ENCODE measurements at regions not wholly inside any gene's neighbourhood (a gene's known extent, or its start where the extent isn't known, plus 50 kb on each side); places are given as distances from the start of the nearest gene placed in this dataset.
"Not testable (repeated sequence)": the region's sequence is repeated elsewhere in the genome, so short reads cannot be mapped to it uniquely, and the experiment has no call there.

DNA sequence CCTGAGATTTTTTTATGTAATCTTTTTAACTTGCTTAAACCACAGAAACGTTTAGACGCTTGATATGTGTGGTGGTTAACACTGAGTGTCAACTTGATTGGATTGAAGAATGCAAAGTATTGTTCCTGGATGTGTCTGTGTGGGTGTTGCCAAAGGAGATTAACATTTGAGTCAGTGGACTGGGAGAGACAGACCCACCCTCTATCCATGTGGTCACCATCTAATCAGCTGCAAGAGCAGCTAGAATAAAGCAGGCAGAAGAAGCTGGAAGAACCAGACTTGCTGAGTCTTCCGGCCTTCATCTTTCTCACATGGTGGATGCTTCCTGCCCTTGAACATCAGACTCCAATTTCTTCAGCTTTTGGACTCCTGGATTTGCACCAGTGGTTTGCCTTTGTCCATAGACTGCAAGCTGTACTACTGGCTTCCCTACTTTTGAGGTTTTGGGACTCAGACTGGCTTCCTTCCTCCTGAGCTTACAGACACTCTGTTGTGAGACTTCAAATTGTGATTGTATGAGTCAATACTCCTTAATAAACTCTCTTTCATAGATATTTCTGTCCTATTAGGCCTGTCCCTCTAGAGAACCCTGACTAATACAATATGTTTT is 816.0 kb upstream of the CDH9 start:
- intact Hi-C loops (cut with DNase I), result no loop called here
- ATAC-seq, result no peak

DNA sequence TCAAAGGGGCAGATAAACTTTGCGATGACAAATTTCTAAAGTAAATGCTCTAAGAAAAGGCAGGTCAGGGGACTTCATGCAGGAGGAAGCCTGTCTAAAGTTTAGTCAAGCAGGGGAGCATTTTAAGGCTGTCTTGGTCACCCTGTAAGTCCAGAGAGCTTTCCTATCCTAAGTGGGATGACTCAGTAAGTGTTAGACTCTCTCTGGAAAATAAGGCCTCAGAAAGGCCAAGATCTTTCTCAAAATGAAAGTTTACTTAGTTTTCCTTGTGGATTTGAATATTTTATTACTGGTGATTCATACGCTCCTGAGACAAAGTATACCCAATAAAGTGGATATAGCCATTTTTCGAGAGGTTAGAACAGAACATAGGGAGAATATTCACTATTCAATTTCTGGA is 806.9 kb upstream of the CDH9 start:
- DNase-seq (ENCODE audit: low spot score) (no peak), ATAC-seq (no peak)
- intact Hi-C loops (cut with DNase I), result no loop called here

More for the DNA sequence above, 816.0 kb upstream of the CDH9 start:
- no peak for DNase-seq (ENCODE audit: low spot score)

DNA sequence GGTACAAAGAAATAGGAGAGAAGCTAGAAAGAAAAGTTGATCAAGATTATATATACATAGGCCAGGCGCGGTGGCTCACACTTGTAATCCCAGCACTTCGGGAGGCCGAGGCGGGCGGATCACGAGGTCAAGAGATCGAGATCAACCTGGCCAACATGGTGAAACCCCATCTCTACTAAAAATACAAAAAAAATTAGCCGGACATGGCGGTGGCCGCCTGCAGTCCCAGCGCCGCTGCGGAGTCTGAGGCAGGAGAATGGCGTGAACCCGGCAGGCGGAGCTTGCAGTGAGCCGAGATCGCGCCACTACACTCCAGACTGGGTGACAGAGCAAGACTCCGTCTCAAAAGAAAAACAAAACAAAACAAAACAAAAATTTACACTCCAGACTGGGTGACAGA is 798.3 kb upstream of the CDH9 start:
- intact Hi-C loops (cut with DNase I); DNase-seq (ENCODE audit: low spot score): not testable (repeated sequence)

DNA sequence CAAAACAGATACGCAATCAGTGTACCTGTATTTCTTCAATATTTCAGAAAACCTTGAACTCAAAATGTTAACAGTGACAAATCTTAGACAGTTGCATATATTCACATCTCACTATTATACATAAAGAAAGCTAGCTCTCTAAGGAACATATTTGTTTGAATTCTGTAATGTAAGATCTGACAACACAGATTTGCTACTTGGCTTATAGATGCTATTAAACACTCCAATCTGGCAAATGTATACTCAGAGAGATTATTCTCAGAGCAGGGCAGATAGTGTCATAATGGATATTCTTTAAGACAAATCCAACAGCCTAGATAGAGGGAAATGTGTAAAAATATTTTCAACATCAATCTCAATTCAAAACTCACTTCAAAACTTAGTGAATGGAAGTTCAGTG is 794.5 kb upstream of the CDH9 start:
- intact Hi-C loops (cut with DNase I), result no loop called here
- ATAC-seq (no peak), DNase-seq (ENCODE audit: low spot score) (no peak)

More for the DNA sequence above, 798.3 kb upstream of the CDH9 start:
- ATAC-seq, result not testable (repeated sequence)

DNA sequence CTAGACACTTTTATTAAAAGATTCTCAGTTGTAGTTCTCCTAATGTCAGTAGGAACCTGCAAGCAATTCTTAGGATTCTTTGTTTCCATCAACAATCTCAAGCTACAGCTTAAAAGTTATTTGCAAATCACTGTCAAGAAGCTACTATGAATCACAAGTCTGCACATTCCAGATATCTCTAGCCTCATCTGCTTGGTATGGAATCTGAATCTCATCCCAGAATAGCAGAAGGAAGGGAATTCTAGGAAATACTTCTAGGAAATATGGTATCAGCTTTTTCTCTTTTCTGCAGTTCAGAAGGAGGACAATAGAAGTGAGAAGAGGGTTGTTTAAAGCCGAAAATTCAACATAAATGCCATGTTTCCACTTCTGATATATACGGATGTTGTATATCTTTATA is 792.2 kb upstream of the CDH9 start:
- intact Hi-C loops (cut with DNase I), result no loop called here
- no peak for ATAC-seq

DNA sequence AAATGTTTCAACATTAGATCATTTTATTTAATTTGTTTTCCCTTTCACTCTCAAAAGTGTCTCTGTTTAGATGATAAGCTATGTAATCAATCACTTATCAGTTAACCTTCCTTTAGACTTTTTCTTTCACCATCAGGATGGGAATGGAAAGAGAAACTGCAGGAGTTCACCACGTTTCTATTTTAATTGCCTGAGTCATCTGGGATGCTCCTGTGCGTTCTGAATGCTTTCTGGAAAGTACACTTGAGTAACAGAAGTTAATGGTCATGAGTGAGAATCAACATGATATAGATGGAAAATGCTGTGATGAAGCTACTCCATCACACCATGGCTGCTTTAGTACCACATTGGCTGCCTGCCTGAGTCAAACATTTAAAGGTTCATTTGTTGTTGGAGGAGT is 783.3 kb upstream of the CDH9 start:
- intact Hi-C loops (cut with DNase I), result no loop called here
- DNase-seq (ENCODE audit: low spot score) (no peak), ATAC-seq (no peak)

More for the DNA sequence above, 792.2 kb upstream of the CDH9 start:
- no peak for DNase-seq (ENCODE audit: low spot score)

DNA sequence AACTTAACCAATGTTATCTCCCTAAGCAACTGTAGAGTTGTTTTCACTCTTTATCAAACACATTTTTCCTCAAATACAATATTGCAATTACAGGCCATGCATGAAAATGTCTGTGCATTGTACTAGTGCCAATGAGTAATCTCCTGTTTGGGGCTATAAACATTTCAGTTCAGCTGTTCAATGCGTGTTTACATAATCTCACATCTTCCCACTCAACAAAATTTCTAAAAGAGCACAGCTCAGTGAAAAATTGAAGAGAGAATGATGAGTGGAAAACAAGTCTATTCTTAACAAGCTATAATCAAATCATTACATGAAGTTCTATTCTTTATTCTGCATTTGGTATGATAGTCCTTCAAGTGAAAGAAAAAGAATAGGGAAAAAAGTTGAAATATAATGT is 780.5 kb upstream of the CDH9 start:
- intact Hi-C loops (cut with DNase I), result no loop called here
- DNase-seq (ENCODE audit: low spot score), result no peak
- ATAC-seq, result no peak

DNA sequence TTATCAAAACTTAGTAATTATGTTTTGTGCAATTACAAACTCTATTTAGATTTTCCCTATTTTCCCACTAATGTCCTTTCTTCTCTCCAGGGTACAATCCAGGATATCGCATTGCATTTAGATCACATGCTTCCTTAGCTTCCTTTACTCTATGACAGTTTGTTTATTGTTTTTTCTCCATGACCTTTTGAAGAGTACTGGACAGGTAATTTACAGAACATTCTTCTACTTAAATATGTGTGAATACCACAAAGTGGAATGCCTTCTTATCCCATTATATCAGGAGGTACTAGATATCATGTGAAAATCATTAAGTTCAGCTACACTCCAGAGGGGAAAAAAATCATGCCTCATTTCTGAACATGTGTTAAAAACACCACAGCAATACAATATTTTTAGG is 776.6 kb upstream of the CDH9 start:
- ATAC-seq, result no peak
- intact Hi-C loops (cut with DNase I), result no loop called here
- DNase-seq (ENCODE audit: low spot score), result no peak

DNA sequence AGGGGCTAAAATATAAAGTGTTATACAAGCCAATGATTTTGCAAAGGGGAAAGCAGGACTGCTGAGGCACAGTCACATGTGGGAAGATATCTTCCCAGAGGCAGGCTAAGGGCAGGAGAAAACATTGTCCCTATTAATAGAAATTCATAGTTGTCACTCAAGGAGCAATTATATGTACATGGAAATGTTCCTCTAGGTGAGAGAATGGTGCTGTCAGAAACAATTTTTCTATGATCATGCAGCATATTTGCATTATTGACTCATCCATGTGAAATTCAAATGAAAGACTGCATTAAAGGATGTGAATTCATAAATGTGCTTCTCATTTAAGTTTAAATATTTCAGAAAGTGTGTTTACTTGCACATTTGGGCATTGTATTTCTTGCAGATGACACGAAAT is 775.9 kb upstream of the CDH9 start:
- intact Hi-C loops (cut with DNase I), result no loop called here
- no peak for ATAC-seq
- no peak for DNase-seq (ENCODE audit: low spot score)

DNA sequence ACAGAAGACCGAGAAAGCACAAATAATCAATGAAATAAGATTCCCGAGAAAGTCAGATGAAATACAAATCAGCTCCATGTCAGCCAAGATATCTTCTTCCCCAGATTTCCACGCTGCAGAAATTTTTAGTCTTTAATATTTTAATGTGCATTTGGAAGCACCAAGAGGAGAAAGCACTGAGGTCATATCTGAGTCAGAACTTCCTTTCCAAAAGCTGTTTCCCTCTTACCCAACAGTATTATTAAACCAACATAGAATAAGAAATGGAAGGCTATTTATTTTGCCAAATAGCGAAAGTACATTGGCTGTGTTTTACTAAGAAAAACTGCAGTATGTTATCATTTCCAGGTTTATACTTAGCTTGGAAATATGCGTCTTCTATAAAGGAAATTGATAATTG is 772.1 kb upstream of the CDH9 start:
- ATAC-seq (no peak), DNase-seq (ENCODE audit: low spot score) (no peak)
- intact Hi-C loops (cut with DNase I), result no loop called here

DNA sequence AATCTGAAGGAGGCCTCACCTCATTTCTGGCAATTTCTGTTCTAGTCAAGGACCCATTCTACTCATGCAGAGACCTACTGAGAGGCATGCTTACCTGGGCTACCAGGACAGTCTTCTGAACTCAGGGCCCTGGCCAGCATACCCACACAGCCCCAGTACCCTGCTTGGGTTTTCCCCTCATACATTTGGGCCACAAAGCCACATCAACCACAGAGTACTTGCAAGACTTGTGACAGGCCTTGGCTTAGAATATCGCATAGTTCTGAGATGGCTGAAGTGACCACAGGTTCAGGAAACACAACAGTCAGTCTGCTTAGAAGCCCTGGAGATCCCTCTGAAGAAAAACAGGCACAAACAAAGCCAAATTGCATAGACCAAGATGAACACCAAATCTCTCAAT is 758.8 kb upstream of the CDH9 start:
- no peak for DNase-seq (ENCODE audit: low spot score)
- intact Hi-C loops (cut with DNase I), result no loop called here

DNA sequence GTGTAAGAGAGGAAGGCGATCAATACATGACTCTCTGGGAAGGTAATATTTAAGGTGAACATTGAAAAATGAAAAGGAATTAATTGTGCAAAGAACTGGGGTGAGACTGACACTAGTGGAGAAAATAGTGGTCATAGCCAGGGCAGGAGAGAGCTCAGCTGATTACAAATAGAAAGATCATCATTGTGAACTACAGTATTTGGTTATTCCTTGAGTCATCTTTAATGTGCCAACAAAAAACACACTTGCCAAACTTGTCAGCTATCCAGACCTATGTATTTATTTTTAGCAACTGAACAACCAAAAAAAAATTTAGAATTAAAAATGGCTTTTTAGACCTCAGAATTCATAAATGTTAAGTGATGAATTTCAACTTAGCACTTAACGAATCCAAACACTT is 749.8 kb upstream of the CDH9 start:
- ATAC-seq (no peak), DNase-seq (ENCODE audit: low spot score) (no peak)
- intact Hi-C loops (cut with DNase I), result no loop called here

More for the DNA sequence above, 758.8 kb upstream of the CDH9 start:
- ATAC-seq, result no peak

DNA sequence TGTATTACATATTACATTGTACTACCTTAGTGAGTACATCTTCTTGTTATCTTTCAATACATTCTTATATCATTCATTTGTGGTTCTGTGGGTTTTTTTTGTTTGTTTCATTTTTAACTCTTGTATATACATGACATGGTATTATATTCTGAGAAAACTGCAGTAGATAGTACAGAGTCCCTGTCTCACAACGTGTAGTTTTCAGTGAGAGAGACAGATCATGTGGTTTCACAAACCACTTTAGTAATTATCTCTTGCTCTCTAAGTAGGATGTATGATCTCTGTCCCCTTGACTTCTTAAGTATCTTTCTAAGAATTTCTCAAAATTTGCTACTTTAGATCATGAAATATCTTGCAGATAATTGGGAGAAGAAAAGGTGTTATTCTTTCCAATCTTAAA is 745.9 kb upstream of the CDH9 start:
- ATAC-seq (no peak), DNase-seq (ENCODE audit: low spot score) (no peak)
- intact Hi-C loops (cut with DNase I), result no loop called here

DNA sequence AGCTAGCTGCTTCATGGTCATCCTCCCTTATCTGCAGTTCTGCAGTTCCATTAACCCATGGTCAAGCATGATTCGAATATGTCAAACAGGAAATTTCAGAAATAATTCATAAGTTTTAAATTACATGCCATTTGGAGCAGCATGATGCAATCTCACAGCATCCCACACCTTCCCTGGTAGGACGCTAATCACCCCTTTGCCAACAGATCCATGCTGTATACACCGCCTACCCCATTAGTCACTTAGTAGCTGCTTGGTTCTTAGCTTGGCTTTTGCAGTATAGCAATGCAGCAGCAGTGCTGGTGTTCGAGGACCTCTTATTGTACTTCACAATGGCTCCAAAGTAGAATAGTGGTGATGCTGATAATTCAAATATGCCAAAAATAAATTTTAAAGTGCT is 739.7 kb upstream of the CDH9 start:
- DNase-seq (ENCODE audit: low spot score) (no peak), ATAC-seq (no peak)
- intact Hi-C loops (cut with DNase I), result no loop called here

DNA sequence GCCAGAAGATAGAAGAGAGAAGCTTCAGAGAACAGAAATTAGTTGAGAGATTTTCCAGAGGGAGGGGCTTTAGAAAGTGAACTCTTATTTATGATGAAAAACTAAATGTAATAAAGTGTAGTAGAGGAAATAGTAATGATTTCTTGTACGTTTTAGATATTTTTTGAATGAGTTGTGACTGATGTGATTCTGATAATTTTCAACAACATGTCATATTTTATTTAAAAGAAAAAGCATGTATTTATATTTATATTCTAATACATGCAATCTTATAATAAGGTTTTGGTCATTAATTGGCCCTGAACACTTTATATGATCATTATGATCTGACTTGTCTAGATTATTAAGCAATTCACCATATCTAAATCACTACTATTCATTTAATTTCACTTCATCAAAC is 735.2 kb upstream of the CDH9 start:
- DNase-seq (ENCODE audit: low spot score) (no peak), ATAC-seq (no peak)
- intact Hi-C loops (cut with DNase I), result no loop called here

DNA sequence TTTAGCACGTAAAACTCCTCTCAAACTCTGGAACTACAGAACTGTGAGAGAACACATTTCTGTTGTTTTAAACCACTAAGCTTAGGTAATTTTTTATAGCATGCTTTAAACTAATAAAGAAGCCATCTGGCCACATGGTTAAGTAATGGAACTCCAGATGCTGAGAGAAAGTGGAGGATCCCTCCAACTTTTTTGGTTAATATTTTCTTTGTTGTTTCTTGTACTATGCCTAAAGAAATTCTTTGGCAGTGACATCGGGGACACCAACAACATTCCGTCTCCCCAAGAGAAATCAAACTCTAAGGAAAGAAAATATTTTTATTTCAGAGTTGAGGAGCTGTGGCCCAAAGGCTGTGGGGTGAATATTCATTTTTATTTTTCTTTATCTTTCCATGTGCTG is 734.8 kb upstream of the CDH9 start:
- intact Hi-C loops (cut with DNase I), result no loop called here

DNA sequence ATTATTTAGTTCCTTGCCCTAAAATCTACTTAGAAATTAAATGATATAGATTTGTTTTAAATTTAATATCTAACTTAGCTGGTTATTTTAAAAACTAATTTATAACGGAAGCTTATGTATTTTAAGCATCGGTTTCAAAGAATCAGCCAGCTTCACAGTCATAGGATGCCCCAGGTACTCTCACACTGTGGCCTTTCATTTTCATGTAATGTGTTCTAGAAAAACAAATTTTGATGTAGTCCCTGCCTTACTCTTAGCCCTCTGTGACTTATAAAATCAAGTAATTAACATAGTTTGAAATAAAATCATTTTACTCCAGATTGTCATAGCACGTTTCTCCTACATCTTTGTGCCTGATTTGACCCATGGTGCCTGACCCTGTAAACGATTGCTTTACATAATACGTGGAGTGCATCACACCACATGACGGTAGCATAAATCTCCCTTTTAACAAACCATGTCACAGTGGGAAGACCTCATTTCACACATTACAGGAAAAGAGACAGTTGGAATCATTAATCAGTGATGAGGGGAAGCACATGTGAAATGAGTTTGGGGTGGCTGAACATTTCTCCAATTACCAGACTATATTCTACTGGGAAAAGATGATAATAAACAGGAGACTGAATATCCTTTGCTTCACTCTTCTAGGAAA is 731.5 kb upstream of the CDH9 start:
- intact Hi-C loops (cut with DNase I), result no loop called here
- DNase-seq (ENCODE audit: low spot score), result no peak
- no peak for ATAC-seq

More for the DNA sequence above, 734.8 kb upstream of the CDH9 start:
- no peak for DNase-seq (ENCODE audit: low spot score)
- ATAC-seq, result no peak

DNA sequence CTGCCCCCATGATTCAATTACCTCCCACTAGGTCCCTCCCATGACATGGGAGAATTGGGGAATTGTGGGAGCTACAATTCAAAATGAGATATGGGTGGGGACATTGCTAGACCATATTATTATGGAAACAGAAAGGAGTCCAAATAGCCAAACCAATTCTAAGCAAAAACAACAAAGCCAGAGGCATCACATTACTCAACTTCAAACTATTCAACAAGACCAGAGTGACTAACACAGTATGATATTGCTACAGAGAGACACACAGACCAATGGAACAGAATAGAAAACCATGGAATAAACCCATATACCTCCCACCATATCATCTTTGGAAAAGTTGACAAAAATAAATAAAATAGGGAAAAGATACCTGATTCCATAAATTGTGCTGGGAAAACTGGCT is 710.5 kb upstream of the CDH9 start:
- ATAC-seq, result no peak
- no peak for DNase-seq (ENCODE audit: low spot score)
- intact Hi-C loops (cut with DNase I), result no loop called here

DNA sequence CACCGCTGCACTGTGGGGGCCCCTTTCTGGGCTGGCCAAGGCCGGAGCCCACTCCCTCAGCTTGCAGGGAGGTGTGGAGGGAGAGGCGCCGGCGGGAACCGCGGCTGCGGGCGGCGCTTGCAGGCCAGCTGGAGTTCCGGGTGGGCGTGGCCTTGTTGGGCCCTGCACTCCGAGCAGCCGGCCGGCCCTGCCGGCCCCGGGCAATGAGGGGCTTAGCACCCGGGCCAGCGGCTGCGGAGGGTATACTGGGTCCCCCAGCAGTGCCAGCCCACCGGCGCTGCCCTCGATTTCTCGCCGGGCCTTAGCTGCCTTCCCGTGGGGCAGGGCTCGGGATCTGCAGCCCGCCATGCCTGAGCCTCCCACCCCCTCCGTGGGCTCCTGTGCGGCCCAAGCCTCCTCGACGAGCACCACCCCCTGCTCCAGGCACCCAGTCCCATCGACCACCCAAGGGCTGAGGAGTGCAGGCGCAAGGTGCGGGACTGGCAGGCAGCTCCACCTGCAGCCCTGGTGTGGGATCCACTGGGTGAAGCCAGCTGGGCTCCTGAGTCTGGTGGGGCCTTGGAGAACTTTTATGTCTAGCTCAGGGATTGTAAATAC is 705.1 kb upstream of the CDH9 start:
- DNase-seq (ENCODE audit: low spot score); intact Hi-C loops (cut with DNase I): not testable (repeated sequence)

DNA sequence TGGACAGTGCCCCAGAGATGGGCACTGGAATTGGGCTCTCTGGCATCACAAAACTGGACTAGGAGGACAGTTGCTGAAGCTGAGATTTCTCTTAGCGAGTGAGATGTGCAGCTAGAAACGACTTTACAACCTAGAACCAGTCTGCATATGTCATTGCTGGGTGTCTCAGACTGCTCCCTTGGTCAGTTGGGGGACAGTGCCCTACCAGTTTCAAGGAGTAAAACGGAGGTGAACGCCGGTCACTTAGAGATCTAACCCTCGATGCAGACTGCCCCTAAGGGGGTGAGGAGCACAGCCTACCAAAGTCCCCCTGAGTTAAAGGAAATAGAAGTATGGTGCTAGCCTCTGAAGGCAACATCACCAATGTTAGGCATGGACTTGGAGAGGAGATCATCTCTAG is 704.4 kb upstream of the CDH9 start:
- no peak for DNase-seq (ENCODE audit: low spot score)
- no peak for ATAC-seq
- intact Hi-C loops (cut with DNase I), result no loop called here

More for the DNA sequence above, 705.1 kb upstream of the CDH9 start:
- not testable (repeated sequence) for ATAC-seq

DNA sequence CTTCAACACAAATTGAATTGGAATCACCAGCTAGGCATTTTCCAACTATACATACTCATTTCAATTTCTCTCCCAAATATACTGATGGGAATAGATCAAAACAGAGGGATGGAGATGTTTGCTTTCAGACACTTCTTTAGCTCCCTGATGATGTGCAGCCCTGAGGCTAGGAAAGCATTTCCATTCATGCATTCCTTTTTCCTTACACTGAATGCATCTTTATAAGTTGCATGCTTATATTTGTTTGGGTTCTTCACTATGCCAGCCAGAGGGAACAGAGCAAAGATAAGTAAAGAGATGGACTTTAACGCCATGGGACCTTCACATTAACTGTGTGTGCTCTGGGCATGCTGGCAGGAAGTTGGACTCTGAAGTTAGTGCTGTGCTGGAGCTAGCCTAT is 696.5 kb upstream of the CDH9 start:
- ATAC-seq (no peak), DNase-seq (ENCODE audit: low spot score) (no peak)
- intact Hi-C loops (cut with DNase I), result no loop called here
